Neural cell (in vitro differentiated cells): ENCODE measurements at regions not wholly inside any gene's neighbourhood (a gene's known extent, or its start where the extent isn't known, plus 50 kb on each side); places are given as distances from the start of the nearest gene placed in this dataset.

Experiments used
- CTCF ChIP-seq: fragments of 450-650 bp; IDR thresholded peaks from 2 replicates; pipeline ENCODE4 v1.5.1; 2014; ENCODE audit warnings: antibody characterized with exemption, mild to moderate bottlenecking, moderate library complexity; ENCODE audit not compliant: poor library complexity, severe bottlenecking
- EP300 ChIP-seq: fragments of 450-650 bp; conservative IDR thresholded peaks from 2 replicates; pipeline ENCODE4 v1.6.1; 2014; ENCODE audit warnings: antibody characterized with exemption, mild to moderate bottlenecking, moderate library complexity; ENCODE audit not compliant: poor library complexity, severe bottlenecking
- EZH2 ChIP-seq: fragments of 200-600, 300-800 bp; shearing (Covaris generic), sonication (generic); IDR thresholded peaks from 2 replicates; pipeline ENCODE4 v1.6.1; 2014; ENCODE audit warnings: antibody characterized with exemption, low read length, borderline replicate concordance, mild to moderate bottlenecking; ENCODE audit not compliant: insufficient read depth, poor library complexity, severe bottlenecking
- MXI1 ChIP-seq: fragments of 450-650 bp; conservative IDR thresholded peaks from 2 replicates; pipeline ENCODE4 v1.6.1; 2014; ENCODE audit warnings: antibody characterized with exemption, mild to moderate bottlenecking; ENCODE audit not compliant: poor library complexity, severe bottlenecking
- POLR2AphosphoS5 ChIP-seq: IDR thresholded peaks from 2 replicates; pipeline ENCODE4 v1.6.1; 2012
- RAD21 ChIP-seq: fragments of 450-650 bp; conservative IDR thresholded peaks from 2 replicates; pipeline ENCODE4 v1.6.1; 2014; ENCODE audit warnings: antibody characterized with exemption, mild to moderate bottlenecking, moderate library complexity
- REST ChIP-seq: IDR thresholded peaks from 2 replicates; pipeline ENCODE4 v1.6.1; 2012; ENCODE audit warnings: borderline replicate concordance
- SMC3 ChIP-seq: fragments of 450-650 bp; conservative IDR thresholded peaks from 2 replicates; pipeline ENCODE4 v1.6.1; 2014; ENCODE audit warnings: antibody characterized with exemption, mild to moderate bottlenecking, moderate library complexity; ENCODE audit not compliant: poor library complexity
- TAF1 ChIP-seq: IDR thresholded peaks from 2 replicates; pipeline ENCODE4 v1.6.1; 2012; ENCODE audit warnings: low read depth

- TF ChIP-seq TAF1: no peak
- no peak for TF ChIP-seq EZH2
- no peak for TF ChIP-seq CTCF
- TF ChIP-seq MXI1: no peak
- no peak for TF ChIP-seq REST
- TF ChIP-seq POLR2AphosphoS5: no peak
- TF ChIP-seq RAD21: no peak
- TF ChIP-seq SMC3: no peak
- TF ChIP-seq EP300: no peak
Observed at GRCh38 chr17:5942687-5943086, 127.5 kb upstream of the WSCD1 start.
